Lung (tissue), 11 donors: ENCODE measurements at regions not wholly inside any gene's neighbourhood (a gene's known extent, or its start where the extent isn't known, plus 50 kb on each side); places are given as distances from the start of the nearest gene placed in this dataset.

ENCODE experiments used
- ATAC-seq: fragments of 200-7000 bp; cut with Tn5 transposase; one replicate; pipeline ENCODE4 v1.9.1; 2020; ENCODE audit warnings: moderate number of reproducible peaks; ENCODE audit not compliant: insufficient read depth, low FRiP score
- DNase-seq, 3 donors: peaks; one replicate each; pipeline ENCODE4 v3.0.0-alpha.2; 2013 to 2017
- H3K27ac ChIP-seq, 2 donors: one replicate each; pipeline ENCODE4 v1.5.1; 2013; ENCODE audit warnings: mild to moderate bottlenecking in 2 of 2, moderate library complexity in 2 of 2, control low read depth in 1 of 2, inconsistent platforms in 1 of 2, low read depth in 1 of 2, low read length in 1 of 2
- H3K27me3 ChIP-seq, 3 donors: one replicate each; pipeline ENCODE4 v1.5.1; 2013; ENCODE audit warnings: low read length in 2 of 3; ENCODE audit not compliant: control insufficient read depth in 3 of 3, insufficient read depth in 3 of 3
- H3K36me3 ChIP-seq, 4 donors: one replicate each; pipeline ENCODE4 v1.5.1; 2013; ENCODE audit warnings: low read length in 4 of 4, mild to moderate bottlenecking in 1 of 4, moderate library complexity in 1 of 4; ENCODE audit not compliant: control insufficient read depth in 4 of 4, insufficient read depth in 4 of 4
- H3K4me1 ChIP-seq, 5 donors: one replicate each; pipeline ENCODE4 v1.5.1; 2013; ENCODE audit warnings: low read length in 5 of 5, mild to moderate bottlenecking in 2 of 5, moderate library complexity in 1 of 5; ENCODE audit not compliant: control insufficient read depth in 5 of 5, insufficient read depth in 5 of 5
- H3K4me3 ChIP-seq: one replicate; pipeline ENCODE4 v1.5.1; 2013; ENCODE audit warnings: mild to moderate bottlenecking, control low read depth, moderate library complexity
- H3K9ac ChIP-seq, 2 donors: one replicate each; pipeline ENCODE4 v1.5.1; 2013; ENCODE audit warnings: low read length in 2 of 2, control low read depth in 1 of 2; ENCODE audit not compliant: insufficient read depth in 1 of 2
- H3K9me3 ChIP-seq, 4 donors: one replicate each; pipeline ENCODE4 v1.5.1; 2013; ENCODE audit warnings: low read length in 3 of 4, mild to moderate bottlenecking in 1 of 4, moderate library complexity in 1 of 4; ENCODE audit not compliant: control insufficient read depth in 4 of 4, insufficient read depth in 3 of 4
- WGBS, 2 donors: extraction: QIAGEN DNeasy Blood & Tissue Kit; methylation state at CpG; one replicate each; pipeline ENCODE4 v1.1.7; 2013; 5-methylcytosine and 5-hydroxymethylcytosine counted together
- TF ChIP-seq, protein P1 (sequence below): IDR thresholded peaks from 2 replicates; pipeline ENCODE4 v1.5.1; 2012; ENCODE audit warnings: mild to moderate bottlenecking; ENCODE audit errors: control extremely low read depth, extremely low read depth
- donor health status: control.
- donor health status: control.
- donor health status: Bipolar disorder and iron deficiency.
- donor health status: healthy.
- donor health status: DM: yes; HTN: yes; CAD: no.

DNA sequence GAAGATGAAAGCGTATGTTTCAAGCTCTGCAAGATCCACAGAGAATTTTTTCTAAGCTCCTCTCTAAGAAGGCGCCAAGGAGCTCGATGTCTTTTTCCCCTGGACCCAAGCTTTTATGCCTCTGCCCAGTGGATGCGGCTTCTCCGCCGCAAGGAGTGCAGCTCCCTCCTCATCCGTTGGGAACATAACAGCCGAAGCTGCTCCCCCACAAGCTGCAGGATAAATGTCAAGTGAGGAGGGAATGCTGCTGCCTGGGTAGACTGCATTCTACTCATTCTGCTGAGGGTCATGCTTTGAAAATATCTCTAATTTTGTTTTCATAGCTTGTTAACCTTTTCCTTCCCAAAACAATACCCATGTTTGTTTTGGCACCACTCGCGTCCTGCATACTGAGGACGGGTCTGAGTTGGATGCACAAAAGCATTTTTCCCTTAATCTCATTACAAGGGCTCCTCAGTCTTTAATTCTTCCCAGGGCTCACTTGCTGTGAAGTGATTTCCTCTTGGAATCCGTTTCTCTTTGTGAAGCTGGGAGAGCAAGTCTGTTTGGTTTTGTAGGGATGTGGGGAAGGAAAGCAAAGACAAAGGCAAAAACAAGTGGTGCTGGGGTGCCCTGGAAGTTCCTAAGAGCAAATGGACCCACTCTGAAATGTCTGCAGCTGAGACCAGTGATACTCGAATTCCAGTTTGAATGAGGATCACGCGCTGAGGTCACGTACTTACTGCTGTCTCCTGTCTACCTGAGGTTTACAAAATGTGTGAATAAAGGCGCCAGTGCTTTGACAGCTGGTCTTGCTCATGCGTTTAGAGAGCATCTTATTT, 134.0 kb upstream of the IRF2BP2 start:
- H3K9ac ChIP-seq = peak overlapping the region in 1 of 2 donors; percentile 24
- WGBS, 2 donors = 46 to 72% methylated on average over 18 of the region's 18 CpGs
- DNase-seq (peak; percentile 68 to 79 (median 74)), ATAC-seq (no peak)
- no peaks in the 10 kb centered on the region for H3K27me3 ChIP-seq
- peaks cover 0 to 20% (median 5%) of the 10 kb centered on the region in 5 donors for H3K4me1 ChIP-seq
- TF ChIP-seq, protein P1, sequence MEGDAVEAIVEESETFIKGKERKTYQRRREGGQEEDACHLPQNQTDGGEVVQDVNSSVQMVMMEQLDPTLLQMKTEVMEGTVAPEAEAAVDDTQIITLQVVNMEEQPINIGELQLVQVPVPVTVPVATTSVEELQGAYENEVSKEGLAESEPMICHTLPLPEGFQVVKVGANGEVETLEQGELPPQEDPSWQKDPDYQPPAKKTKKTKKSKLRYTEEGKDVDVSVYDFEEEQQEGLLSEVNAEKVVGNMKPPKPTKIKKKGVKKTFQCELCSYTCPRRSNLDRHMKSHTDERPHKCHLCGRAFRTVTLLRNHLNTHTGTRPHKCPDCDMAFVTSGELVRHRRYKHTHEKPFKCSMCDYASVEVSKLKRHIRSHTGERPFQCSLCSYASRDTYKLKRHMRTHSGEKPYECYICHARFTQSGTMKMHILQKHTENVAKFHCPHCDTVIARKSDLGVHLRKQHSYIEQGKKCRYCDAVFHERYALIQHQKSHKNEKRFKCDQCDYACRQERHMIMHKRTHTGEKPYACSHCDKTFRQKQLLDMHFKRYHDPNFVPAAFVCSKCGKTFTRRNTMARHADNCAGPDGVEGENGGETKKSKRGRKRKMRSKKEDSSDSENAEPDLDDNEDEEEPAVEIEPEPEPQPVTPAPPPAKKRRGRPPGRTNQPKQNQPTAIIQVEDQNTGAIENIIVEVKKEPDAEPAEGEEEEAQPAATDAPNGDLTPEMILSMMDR = no peak
- peak overlapping the region in 1 of 2 donors; percentile 5 for H3K27ac ChIP-seq
- H3K4me3 ChIP-seq = no peak overlapping the region
- H3K36me3 ChIP-seq = no peaks in the 10 kb centered on the region
- H3K9me3 ChIP-seq = no peaks in the 10 kb centered on the region

- H3K9me3 ChIP-seq = no peaks in the 10 kb centered on the region
- no peak for ATAC-seq
- no peak overlapping the region for H3K4me3 ChIP-seq
- TF ChIP-seq, protein P1 = no peak
- peaks cover 0 to 20% (median 5%) of the 10 kb centered on the region in 5 donors for H3K4me1 ChIP-seq
- no peak overlapping the region for H3K9ac ChIP-seq
- H3K27me3 ChIP-seq = no peaks in the 10 kb centered on the region
- 75 to 83% methylated on average over 10 of the region's 10 CpGs for WGBS, 2 donors
- no peak overlapping the region for H3K27ac ChIP-seq
- peak in 2 of 3 donors; percentile 33 to 47 for DNase-seq
- no peaks in the 10 kb centered on the region for H3K36me3 ChIP-seq
Measured at GRCh38 chr1:234742622-234743021, 132.6 kb upstream of the IRF2BP2 start.

GRCh38 chr1:234737967-234738314, 128.0 kb upstream of the IRF2BP2 start:
- Histone ChIP-seq H3K4me3 (no peak overlapping the region), H3K27me3 (no peaks in the 10 kb centered on the region), H3K4me1 (peaks cover 0 to 5% (median 0%) of the 10 kb centered on the region in 5 donors), H3K9ac (no peak overlapping the region), H3K27ac (no peak overlapping the region), H3K9me3 (no peaks in the 10 kb centered on the region), H3K36me3 (no peaks in the 10 kb centered on the region)
- TF ChIP-seq, protein P1 = no peak
- 54 to 71% methylated on average over 6 of the region's 6 CpGs for WGBS, 2 donors
- ATAC-seq = no peak
- DNase-seq = peak in 1 of 3 donors; percentile 35
